Kidney (tissue), 13 donors: ENCODE measurements at regions not wholly inside any gene's neighbourhood (a gene's known extent, or its start where the extent isn't known, plus 50 kb on each side); places are given as distances from the start of the nearest gene placed in this dataset.

ENCODE experiments used
- DNase-seq, 5 donors: peaks; one replicate each; pipeline ENCODE4 v3.0.0-alpha.2; 2013 to 2020
- FAIRE-seq: peaks from 2 replicates; lab custom pipeline; 2012; peaks lifted over from hg19 to GRCh38; lab: Jason Lieb, UNC
- H3K27ac ChIP-seq, 2 donors: one replicate each; pipeline ENCODE4 v1.7.0; 2013; ENCODE audit warnings: low read depth in 2 of 2, low read length in 2 of 2, inconsistent platforms in 1 of 2
- H3K27me3 ChIP-seq: one replicate; pipeline ENCODE4 v1.7.1; 2013; ENCODE audit warnings: low read length, inconsistent platforms; ENCODE audit not compliant: control insufficient read depth, insufficient read depth
- H3K36me3 ChIP-seq, 3 donors: one replicate each; pipeline versions ENCODE4 v1.7.0 to v1.7.1; 2013; ENCODE audit warnings: low read length in 3 of 3, control low read depth in 1 of 3, inconsistent platforms in 1 of 3; ENCODE audit not compliant: insufficient read depth in 3 of 3, control insufficient read depth in 2 of 3
- H3K4me1 ChIP-seq, 3 donors: one replicate each; pipeline versions ENCODE4 v1.7.0 to v1.7.1; 2013; ENCODE audit warnings: low read length in 3 of 3, inconsistent platforms in 1 of 3, low read depth in 1 of 3; ENCODE audit not compliant: control insufficient read depth in 2 of 3, insufficient read depth in 2 of 3
- H3K4me3 ChIP-seq, 3 donors: one replicate each; pipeline versions ENCODE4 v1.7.0 to v1.8.1; 2013; ENCODE audit warnings: low read length in 3 of 3, control low read depth in 1 of 3, inconsistent platforms in 1 of 3
- H3K9ac ChIP-seq, 3 donors: one replicate each; pipeline versions ENCODE4 v1.7.0 to v1.7.1; 2013; ENCODE audit warnings: low read length in 3 of 3, control low read depth in 1 of 3, inconsistent platforms in 1 of 3
- H3K9me3 ChIP-seq, 3 donors: one replicate each; pipeline versions ENCODE4 v1.7.0 to v1.7.1; 2013; ENCODE audit warnings: low read length in 3 of 3, control low read depth in 1 of 3, inconsistent platforms in 1 of 3; ENCODE audit not compliant: control insufficient read depth in 2 of 3, insufficient read depth in 1 of 3
- intact Hi-C: fragments of 100-400 bp; cut with DNase I; formaldehyde crosslinking; loops from one replicate; pipeline ENCODE4 v1.11.1; 2022
- TF ChIP-seq, protein P1 (sequence below): IDR thresholded peaks from 3 replicates; pipeline ENCODE4 v1.5.1; 2012; ENCODE audit warnings: mild to moderate bottlenecking, moderate library complexity, borderline replicate concordance; ENCODE audit not compliant: insufficient read depth; ENCODE audit errors: extremely low read depth
- donor health status: control.
- donor health status: control.
- donor health status: control.
- donor health status: control.
- donor health status: control.
- donor health status: DM: yes; HTN: yes; CAD: no.
- donor health status: Normal renal cell carcinoma (clear cell type).

DNA sequence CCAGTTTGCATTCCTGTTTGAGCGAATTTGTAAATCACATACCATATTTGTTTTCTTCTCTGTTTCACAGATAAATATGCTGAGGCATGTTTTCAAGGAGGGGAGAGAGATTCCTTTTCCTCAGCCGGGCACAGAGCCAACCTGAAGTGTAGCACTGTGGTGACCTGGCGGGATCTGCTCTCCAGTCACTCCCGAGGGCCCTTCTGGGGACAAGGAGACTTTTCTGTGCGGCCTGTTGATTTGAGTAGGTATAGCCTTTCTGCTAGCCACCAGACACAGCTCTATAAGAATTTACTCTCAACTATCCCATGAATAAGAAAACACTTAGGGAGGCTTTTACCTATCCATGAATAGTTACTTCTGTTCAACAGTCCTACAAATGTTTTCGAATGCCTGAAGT lies 63.5 kb upstream of the FDX1 start:
- TF ChIP-seq, protein P1, sequence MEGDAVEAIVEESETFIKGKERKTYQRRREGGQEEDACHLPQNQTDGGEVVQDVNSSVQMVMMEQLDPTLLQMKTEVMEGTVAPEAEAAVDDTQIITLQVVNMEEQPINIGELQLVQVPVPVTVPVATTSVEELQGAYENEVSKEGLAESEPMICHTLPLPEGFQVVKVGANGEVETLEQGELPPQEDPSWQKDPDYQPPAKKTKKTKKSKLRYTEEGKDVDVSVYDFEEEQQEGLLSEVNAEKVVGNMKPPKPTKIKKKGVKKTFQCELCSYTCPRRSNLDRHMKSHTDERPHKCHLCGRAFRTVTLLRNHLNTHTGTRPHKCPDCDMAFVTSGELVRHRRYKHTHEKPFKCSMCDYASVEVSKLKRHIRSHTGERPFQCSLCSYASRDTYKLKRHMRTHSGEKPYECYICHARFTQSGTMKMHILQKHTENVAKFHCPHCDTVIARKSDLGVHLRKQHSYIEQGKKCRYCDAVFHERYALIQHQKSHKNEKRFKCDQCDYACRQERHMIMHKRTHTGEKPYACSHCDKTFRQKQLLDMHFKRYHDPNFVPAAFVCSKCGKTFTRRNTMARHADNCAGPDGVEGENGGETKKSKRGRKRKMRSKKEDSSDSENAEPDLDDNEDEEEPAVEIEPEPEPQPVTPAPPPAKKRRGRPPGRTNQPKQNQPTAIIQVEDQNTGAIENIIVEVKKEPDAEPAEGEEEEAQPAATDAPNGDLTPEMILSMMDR, result no peak
- DNase-seq, result peak in 4 of 5 donors; percentile 33 to 76 (median 54)
- Histone ChIP-seq H3K27ac (peak overlapping the region in 1 of 2 donors; percentile 23), H3K4me3 (no peak overlapping the region), H3K27me3 (no peaks in the 10 kb centered on the region), H3K9ac (peak overlapping the region in 1 of 3 donors; percentile 42), H3K9me3 (no peaks in the 10 kb centered on the region), H3K4me1 (peaks cover 0 to 19% (median 0%) of the 10 kb centered on the region in 3 donors), H3K36me3 (no peaks in the 10 kb centered on the region)
- FAIRE-seq, result no peak
- intact Hi-C loops, result no loop called here

DNA sequence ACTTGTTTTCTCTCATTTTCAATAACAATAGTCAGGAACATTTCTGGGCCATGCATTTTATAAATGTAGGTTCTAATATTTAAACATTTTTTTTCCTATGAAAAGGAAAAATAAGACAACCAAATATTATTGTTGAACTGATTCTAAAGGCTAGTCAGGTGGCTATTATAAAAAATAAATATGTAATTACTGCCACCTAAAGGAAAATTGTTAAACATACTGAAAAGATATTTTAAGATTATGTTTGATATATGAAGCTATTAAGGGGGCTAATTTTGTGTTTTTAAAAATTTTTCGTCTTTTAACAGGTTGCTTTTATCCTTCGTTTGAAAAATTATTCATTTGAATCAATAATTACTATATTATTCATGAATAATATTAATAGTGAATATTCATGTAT lies 62.2 kb upstream of the FDX1 start:
- Histone ChIP-seq H3K27ac (no peak overlapping the region), H3K9me3 (no peaks in the 10 kb centered on the region), H3K27me3 (no peaks in the 10 kb centered on the region), H3K4me3 (no peak overlapping the region), H3K4me1 (peaks cover 0 to 19% (median 0%) of the 10 kb centered on the region in 3 donors), H3K9ac (no peak overlapping the region), H3K36me3 (no peaks in the 10 kb centered on the region)
- no peak for DNase-seq
- peak; percentile 97 for FAIRE-seq
- intact Hi-C loops, result no loop called here
- TF ChIP-seq, protein P1, result no peak

DNA sequence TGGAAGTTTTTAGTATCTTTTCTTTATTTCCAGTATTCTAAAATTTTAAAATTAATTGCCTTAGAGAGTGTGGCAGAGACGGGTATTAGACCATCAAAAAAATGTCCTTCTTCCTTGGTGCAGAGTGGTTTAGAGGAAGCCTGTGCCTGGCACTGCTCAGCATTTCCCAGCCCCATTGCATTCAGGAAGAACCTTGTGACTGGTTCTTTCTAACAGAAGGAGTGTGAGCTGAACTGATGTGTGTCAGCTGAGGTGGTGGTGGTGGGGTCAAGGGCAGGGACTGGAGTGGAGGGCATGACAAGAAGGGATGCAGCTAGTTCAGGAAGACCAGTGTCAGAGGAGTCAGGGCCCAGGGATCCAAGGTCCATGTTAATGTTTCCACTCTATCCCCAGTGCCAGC lies 58.7 kb upstream of the FDX1 start:
- Histone ChIP-seq H3K9me3 (no peaks in the 10 kb centered on the region), H3K27me3 (no peaks in the 10 kb centered on the region), H3K9ac (no peak overlapping the region), H3K36me3 (no peaks in the 10 kb centered on the region), H3K4me1 (peaks cover 0 to 14% (median 2%) of the 10 kb centered on the region in 3 donors), H3K27ac (no peak overlapping the region), H3K4me3 (no peak overlapping the region)
- intact Hi-C loops, result loop anchor here (10.0 kb wide), 1 partner anchor 176 kb away; no protein-coding TSS in a partner anchor
- TF ChIP-seq, protein P1, result no peak
- FAIRE-seq (no peak), DNase-seq (no peak)
